GM19463 (cell line): ENCODE measurements at regions not wholly inside any gene's neighbourhood (a gene's known extent, or its start where the extent isn't known, plus 50 kb on each side); places are given as distances from the start of the nearest gene placed in this dataset.
"Not testable (repeated sequence)": the region's sequence is repeated elsewhere in the genome, so short reads cannot be mapped to it uniquely, and the experiment has no call there.

Experiments used
- ATAC-seq: cut with Tn5 transposase; IDR thresholded peaks from one replicate; pipeline ENCODE4 v1.9.1; 2021; ENCODE audit warnings: mild to moderate bottlenecking, moderate library complexity; ENCODE audit not compliant: unreplicated experiment

DNA sequence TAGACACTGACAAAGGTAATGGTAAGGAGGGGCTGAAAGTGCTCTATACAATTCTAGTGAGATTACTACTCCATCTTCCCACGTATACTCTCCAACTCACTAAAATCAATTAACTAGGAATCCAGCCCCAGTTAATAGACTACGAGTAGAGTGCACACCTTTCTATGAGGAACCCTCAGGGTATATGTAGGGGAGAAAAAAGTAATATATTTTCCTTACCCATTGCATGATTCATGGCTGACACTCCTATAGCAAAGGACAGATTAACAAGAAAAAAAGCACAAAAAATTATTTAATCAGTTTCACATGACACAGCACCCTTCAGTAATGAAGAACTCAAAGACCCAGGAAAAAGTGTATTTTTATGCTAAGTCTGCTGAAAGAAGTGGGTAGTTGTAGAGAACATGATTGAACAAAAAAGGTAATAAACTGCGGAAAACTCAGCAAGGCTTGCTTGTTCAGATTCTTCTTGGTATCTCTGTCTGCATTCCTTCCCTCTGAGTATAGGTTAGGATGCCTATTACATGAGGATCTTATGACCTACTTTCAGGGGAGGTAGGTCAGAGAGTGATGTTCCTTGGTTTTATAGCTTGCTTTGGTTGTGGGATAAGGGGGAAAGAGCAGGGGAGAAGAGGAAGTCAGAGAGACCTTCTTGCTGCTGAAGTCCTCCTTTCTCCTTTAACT lies 342.0 kb upstream of the DLGAP1 start:
- no peak for ATAC-seq

DNA sequence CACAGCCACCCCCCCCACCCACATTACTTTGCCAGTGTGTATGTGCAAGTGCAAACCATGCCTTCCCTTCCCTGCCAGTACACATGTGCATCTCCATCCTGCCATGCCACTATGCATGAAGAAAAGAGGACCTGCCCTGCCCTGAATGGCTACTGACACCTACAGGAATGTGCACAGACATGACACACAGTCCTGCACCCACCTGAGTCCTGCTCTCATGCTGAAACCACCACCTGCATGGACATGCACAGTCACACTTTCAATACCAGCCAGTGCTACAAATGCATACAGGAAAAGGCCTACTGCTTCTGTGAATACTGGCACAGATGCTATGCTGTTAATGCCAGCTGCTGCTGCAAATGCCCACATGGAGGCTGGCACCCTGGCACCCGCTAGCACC lies 334.4 kb upstream of the DLGAP1 start:
- ATAC-seq, result no peak

DNA sequence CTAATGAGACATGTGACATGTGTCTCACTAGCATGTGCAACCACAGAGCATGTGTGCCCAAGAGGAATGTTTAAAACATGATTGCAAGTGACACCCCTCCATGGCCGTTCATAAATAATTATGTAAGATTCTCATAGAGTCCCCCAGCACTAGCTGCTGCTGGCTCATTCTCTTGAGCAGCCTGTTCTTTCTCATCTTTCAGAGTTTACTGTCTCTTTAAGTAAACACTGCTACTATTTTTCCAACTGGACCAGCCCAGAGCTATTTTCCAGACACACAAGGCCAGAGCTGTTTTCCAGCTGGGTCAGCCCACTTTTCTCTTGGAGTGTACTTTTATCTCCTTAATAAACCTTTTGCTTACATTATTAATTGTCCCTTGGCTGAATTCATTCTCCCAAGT lies 326.8 kb upstream of the DLGAP1 start:
- ATAC-seq, result no peak

DNA sequence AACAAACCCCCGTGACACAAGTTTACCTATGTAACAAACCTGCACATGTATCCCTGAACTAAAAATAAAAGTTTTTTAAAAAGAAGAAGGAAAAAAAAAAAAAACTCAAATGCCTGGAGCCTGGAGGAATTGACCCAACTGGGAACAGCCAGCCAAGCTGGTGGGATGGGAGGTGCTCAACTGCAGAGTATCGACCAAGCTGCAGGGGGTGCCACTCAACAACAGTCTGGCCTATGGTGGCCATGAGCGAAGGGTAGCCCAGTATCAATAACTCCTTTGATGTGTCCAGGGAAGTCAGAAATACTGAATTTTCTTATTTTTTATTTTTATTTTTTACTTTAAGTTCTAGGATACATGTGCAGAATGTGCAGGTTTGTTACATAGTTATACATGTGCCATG lies 310.3 kb upstream of the DLGAP1 start:
- ATAC-seq, result no peak

DNA sequence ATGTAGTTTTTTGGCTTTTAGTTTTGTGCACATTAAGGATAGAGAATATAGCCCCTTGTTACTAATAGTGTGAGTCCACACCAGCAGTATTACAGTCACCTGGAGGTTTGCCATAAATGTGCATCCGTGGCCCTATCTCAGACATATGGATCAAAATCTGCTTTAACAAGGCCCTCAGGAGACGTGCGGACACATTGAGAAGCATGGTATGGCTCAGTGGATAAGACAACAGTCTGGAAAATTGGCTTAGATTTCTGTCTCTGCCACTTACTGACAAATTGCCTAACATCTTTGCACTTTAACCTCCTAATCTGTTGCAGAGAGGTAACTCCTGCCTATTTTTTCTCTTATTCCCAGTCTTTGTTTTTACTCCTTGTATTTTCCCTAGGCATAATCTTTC lies 307.2 kb upstream of the DLGAP1 start:
- ATAC-seq, result no peak

DNA sequence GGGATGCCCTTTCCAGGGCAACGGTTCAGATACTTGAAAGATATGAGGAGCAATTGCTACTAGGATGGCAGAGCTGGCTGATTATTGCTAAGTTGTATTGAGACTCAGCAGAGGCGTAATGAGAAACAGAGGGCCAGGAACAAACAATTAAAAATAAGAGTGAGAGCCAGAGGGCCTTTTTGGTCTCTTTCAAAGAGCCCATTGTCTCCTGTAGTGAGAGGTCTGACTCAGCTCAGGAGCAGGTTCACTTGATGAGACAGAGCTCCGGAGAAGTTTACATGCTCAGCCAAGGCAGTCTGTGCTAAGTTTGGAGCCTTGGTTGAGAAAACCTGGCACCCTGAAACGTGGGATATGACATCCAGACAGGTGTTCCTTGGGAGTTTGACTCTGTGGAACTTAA lies 303.9 kb upstream of the DLGAP1 start:
- ATAC-seq, result peak; percentile 38

DNA sequence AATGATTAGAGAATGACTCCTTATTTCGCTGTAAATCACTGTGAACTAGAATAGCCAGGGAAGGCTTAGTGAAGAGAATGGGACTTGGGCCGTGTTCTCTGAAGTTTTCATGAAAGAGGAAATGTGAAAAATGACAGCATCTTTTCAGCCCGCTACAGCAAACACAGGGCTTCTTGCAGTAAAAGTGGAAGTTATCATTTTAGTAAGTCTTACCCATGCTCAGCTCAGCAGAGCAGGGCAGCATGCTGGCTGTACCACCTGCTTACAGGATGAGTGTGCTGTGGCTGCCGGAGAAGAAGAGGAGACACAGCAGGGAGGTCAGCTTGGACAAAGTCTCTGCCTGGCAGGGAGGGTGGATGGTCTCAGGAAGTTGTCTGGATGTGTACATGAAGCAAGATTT lies 300.7 kb upstream of the DLGAP1 start:
- ATAC-seq, result peak; percentile 84

DNA sequence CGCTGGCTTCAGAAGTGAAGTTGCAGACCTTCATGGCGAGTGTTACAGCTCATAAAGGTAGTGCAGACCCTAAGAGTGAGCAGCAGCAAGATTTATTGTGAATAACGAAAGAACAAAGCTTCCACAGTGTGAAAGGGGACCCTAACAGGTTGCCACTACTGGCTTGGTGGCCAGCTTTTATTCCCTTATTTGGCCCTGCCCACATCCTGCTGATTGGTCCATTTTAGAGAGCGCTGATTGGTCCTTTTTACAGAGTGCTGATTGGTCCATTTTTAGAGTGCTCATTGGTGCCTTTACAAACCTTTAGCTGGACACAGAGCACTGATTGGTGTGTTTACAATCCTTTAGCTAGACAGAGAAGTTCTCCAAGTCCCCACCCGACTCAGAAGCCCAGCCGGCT lies 298.0 kb upstream of the DLGAP1 start:
- ATAC-seq, result not testable (repeated sequence)

DNA sequence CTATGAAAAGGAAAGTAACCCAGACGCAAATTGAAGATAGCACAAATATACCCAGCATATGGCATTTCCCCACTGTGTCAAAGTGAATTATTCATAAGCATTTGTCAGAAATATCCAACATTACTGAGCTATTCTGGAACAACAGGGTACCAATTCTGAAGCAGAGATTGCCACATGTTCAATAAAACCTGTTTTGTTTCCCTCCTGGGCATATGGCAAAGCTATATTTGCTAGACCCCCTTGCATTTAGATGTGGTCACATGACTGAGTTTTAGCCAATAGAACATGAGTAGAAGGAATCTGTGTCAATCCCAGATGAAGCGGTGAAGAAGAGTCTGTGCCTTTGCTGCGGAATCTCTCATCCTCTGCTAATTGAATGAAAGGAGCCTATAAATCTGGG lies 296.4 kb upstream of the DLGAP1 start:
- no peak for ATAC-seq

DNA sequence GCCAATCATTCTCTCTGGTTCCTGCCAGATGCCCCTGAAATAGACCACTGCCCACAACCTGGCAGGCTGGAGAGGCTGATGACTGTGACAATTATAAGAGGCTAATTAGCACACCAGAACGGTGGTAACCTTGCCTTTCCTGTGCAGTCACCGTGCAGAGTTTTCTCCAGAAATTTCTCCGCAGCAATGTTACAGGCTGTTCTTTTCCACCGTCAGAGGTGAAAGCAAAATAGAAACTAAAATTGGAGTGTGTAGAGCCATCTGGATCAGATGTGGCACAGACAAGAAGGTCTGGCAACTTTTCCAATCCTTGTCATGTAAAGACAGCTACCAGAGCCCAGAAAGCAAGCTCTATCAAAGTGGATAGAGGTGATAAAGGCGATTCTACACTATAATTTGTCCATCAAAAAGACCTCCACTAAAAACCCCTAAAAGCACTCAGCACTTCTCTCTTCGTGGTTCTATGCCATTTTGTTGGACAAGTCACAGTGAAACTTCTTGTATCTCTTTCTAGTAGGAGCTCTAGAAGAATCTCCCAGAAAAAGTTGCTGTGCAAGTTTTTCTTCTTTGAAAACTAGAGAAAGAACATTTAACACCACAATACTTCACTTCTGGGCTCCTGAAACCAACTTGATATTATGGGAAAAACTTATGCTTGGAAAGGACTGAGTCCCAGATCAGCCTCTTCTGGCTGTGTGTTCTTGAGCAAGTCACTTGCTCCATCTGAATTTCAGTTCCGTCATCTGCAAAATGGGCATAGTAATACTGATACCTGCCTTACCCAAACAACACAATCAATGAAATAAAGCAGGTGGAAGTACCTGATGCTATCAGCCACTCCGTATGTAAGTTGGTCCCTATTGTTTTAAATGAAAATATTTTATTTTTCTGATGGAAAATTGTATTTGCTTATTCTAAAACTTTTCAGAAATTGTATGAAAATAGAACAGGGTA lies 295.6 kb upstream of the DLGAP1 start:
- no peak for ATAC-seq

DNA sequence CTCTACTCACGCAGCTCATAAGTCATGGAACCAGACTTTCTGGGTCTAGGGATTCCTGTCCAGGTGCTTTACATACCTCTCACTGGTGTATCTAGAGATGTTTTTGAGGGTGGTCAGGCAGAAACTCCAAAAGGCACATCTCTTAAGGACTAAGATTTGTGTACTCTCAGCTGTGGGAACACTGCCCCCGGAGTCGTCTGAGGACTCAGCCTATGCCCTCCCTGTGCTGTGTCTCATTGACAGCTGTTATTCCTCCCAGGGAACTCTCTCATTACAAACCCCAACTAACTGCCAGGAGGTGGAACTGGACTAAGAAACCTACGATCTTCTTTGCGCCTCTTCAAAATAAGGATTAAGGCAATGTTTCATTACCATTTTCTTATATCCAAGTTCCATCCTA lies 293.9 kb upstream of the DLGAP1 start:
- ATAC-seq, result no peak

DNA sequence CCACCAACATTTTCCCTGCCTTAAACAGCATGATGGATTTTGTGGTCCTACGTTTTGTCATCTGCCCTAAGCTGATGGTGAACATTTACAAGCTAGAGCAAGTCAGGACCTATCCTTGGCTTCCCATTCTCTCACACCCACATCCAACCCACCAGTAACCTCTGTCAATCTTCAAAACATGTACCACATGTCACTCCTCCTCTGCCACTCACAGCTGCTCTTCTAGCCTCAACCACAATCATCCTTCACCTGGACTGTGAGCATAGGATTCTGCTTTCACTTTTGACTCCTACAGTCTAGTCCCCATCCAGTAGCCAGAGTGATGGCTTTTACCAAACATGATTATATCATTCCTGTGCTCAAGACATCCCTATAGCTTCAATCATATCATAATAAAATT lies 279.8 kb upstream of the DLGAP1 start:
- ATAC-seq, result no peak

DNA sequence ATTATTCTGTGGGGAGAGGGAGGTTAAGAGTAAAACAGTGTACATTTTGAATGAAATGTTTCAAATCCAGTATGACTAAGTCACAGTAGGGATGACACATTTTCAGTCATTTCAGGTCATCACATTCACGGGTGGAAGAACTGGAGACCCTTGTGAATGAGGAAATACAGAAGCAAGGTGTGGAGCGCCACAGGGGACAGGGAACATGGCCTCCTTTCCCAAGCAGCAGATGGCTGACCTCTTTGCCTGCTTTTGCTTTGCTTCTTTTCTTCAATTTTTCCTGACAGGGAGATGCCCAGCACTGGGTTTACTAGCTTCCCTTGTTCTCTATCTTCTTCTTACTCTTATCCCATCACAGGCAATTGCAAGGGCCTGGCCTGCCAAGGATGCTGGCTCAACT lies 278.9 kb upstream of the DLGAP1 start:
- no peak for ATAC-seq

DNA sequence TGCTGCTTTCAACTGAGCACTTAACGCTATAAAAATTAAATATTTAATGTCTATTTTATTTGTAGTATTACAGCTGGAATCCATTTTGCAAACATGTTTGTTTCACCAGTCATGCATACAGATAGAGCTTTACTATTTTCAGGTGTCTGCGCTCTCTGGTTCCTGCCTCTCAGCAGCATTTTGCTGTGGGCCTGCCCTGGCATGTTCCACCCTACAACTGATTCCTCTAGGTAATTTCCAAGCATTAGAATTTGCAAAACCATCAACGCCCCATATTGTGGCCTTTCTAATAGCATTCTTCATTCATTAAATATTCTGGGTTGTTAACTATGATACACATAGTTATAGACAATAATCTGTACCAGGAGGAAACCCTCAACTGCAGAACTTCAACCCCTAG lies 266.4 kb upstream of the DLGAP1 start:
- ATAC-seq, result no peak

DNA sequence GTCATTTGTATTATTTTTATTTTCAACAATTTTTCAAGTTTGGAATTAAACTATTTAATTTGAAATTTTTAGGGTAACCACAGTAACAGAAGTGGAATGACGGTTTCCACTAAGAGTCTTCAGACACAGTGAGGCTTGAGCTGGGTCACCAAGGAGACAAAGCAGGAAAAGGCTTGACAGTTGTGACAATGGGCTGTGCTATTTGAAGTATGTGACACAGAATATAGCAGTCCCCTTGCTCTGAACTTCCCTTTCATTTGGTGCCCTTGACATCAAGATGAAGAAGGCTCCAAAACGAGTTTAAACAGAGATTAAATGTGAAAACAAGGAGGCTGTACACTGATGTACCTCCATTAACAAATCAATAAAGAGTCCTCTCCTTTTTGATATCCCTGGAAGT lies 265.4 kb upstream of the DLGAP1 start:
- ATAC-seq, result no peak

DNA sequence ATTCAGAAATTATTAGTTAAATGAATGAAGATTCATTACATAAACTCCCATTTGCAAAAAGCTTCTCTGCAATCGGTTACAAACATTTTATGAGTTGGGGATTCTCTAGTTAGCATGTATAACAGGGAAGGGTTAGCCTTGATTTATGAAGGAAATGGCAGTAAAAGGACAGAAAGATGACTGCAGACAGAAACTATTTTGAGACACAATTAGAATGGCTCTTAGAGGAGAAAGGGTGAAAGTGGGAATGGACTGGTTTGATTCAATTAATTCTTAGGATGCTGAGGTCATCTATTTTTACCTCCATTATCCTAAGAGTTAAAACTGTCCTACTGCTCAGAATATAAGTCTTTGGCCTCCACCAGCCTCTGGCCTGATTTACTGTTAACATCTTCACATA lies 250.8 kb upstream of the DLGAP1 start:
- no peak for ATAC-seq

DNA sequence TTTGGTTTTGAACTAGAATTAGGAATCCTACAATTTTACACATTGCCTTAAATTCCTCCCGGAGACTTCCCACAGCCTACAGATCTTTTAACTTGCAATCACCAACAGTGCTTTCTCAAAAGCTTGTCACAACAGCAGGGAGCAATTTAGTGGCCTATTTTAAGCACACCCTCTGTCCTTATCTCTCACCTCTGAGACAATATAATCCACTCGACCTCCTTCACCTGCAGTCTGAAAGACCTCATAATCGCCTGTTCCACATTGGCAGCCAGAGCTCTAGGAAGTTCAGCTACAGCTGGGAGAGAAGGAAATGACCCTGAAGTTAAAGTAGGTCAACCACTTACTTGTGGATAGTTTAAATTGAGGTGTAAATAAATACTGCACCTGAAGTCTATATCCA lies 249.7 kb upstream of the DLGAP1 start:
- ATAC-seq, result no peak

DNA sequence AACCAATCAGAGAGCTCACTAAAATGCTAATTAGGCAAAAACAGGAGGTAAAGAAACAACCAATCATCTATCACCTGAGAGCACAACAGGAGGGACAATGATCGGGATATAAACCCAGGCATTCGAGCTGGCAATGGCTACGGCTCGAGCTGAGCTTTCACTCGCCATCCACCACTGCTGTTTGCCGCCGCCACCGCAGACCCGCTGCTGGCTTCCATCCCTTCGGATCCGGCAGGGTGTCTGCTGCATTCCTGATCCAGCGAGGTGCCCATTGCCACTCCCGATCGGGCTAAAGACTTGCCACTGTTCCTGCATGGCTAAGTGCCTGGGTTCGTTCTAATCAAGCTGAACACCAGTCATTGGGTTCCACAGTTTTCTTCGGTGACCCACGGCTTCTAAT lies 236.7 kb upstream of the DLGAP1 start:
- ATAC-seq, result no peak

DNA sequence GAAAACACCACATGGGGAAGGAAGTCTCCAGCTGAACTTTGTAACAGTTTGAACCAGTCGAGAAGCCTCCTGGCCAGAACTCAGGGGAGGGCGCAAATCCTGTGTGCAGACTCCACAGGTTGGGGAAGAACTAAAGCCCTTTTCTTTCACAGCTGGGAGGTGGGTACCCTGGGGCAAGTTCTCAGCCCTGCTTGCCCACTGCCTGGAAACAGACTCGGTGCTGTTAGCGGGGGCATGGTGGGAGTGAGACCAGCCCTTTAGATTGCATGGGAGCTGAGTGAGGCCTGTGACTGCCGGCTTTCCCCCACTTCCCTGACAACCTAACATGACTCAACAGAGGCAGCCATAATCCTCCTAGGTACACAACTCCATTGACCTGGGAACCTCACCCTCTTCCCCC lies 223.6 kb upstream of the DLGAP1 start:
- ATAC-seq, result not testable (repeated sequence)

DNA sequence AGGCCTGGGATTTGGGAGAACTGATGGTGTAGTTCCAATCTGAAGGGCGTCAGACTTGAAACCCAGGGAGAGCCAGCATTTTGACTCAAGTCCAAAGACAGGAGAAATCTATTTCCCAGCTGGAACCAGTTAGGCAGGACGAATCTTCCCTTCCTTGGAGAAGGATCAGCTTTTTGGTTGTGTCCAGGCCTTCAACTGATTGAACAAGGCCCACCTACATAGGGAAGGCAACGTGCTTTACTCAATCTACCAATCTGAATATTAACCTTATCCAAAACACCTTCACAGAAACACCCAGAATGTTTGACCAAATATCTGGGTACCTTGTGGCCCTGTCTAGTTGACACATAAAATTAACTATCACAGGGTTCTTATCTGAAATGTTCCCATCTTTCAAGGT lies 221.9 kb upstream of the DLGAP1 start:
- no peak for ATAC-seq

DNA sequence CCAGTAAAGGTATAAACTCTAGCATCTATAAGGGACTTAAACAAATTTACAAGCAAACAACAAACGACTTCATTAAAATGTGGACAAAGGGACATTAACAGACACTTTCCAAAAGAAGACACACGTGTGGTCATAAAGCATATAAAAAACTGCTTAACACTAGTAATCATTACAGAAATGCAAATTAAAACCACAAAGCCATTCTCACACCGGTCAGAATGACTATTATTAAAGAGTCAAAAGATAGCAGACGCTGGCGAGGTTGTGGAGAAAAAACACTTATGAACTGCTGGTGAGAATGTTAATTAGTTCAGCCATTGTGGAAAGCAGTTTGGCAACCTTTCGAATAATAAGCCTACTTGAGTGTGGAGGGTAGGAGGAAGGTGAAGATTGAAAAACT lies 217.1 kb upstream of the DLGAP1 start:
- ATAC-seq, result no peak

DNA sequence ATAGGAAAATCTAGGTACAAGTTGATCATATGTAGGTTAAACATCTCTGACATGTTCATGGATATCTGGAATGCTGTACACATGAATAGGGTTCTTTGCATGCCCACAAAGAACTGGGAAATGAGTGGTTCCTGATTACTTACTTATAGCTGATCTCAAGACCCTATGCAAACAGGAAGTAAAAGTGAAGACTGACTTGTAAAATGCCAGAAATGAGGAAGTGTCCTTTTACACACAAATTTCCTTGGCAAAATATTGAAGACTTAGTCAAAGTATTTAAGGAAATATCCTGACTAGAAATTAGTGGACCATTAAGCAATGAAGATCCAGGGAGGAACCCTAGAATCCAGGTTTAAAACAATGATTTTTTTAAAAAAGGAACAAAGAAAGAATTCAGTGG lies 203.7 kb upstream of the DLGAP1 start:
- ATAC-seq, result no peak
